ENCODE measurements at regions not wholly inside any gene's neighbourhood (a gene's known extent, or its start where the extent isn't known, plus 50 kb on each side); places are given as distances from the start of the nearest gene placed in this dataset.

DNA sequence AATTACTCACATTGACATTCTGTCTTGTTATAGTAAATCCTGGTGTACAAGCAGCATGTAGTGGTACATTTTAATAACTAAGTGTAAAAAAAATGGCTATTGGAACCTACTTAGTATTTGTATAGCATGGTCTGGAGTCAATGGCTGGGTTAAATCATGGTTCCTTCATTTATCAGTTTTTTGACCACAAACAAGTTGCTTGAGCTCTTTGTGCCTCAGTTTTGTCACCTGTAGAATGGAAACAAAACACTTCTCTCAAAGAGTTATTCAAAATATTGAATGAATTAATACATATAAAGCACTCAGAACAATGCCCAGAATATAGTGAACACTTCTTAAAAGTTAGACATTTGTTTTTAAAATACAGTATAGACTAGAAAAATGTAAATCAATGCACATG lies 93.2 kb upstream of the HS3ST5 start (continued):
- TF ChIP-seq, protein P1, sequence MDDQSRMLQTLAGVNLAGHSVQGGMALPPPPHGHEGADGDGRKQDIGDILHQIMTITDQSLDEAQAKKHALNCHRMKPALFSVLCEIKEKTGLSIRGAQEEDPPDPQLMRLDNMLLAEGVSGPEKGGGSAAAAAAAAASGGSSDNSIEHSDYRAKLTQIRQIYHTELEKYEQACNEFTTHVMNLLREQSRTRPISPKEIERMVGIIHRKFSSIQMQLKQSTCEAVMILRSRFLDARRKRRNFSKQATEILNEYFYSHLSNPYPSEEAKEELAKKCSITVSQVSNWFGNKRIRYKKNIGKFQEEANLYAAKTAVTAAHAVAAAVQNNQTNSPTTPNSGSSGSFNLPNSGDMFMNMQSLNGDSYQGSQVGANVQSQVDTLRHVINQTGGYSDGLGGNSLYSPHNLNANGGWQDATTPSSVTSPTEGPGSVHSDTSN (IDR thresholded peaks at IDR 0.05; ENCODE audit: insufficient replicate concordance, low read depth, low read length) = no peak

DNA sequence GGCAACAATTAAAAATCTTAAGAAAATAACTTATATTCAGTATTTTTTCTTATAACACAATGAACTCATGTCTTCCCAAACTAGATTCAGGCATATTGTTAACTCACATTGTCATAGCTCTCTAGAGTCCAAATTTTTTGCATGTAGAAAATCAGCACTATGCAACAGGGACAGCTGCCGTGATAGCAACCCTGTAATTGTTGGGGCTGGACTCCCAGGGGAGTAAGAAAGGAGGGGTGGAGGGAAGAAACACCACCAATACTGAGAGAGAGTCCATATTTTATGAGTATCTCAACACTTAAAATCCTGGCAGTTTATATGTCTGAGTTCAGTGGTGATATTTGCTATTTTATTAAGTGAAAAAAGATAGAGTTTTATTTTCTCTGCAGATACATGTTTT lies 89.6 kb upstream of the HS3ST5 start:
- SMC1A ChIA-PET (ENCODE audit: uncharacterized antibody, unreplicated experiment) = interaction anchor here (0.8 kb wide), 1 partner anchor 286 kb away, joined by 3 read pairs; no protein-coding TSS in a partner anchor
- Histone ChIP-seq H3K27ac (ENCODE audit: control insufficient read depth, insufficient read depth) (no peak overlapping the region), H3K4me3 (no peak overlapping the region), H3K4me1 (ENCODE audit: control insufficient read depth, insufficient read depth, low read length) (no peaks in the 10 kb centered on the region), H2AFZ (ENCODE audit: control insufficient read depth, low read depth, low read length) (no peak overlapping the region), H3K4me2 (ENCODE audit: control insufficient read depth, insufficient read depth) (no peak overlapping the region), H3K79me2 (ENCODE audit: control insufficient read depth, insufficient read depth, low read length) (no peaks in the 10 kb centered on the region), H4K20me1 (ENCODE audit: control insufficient read depth, insufficient read depth) (no peaks in the 10 kb centered on the region), H3K27me3 (replicated peaks in 1 of 2; ENCODE audit: control insufficient read depth in 2 of 2, insufficient read depth in 2 of 2, low read length in 1 of 2) (no peaks in the 10 kb centered on the region), H3K9me3 (replicated peaks; ENCODE audit: control insufficient read depth, insufficient read depth, low read length) (no peaks in the 10 kb centered on the region), H3K9ac (ENCODE audit: control insufficient read depth, insufficient read depth, low read length) (no peak overlapping the region), H3K36me3 (ENCODE audit: control insufficient read depth in 2 of 2, insufficient read depth in 2 of 2, low read length in 1 of 2) (no peaks in the 10 kb centered on the region)
- POLR2A ChIA-PET = no interaction called here
- RAD21 ChIA-PET (ENCODE audit: unreplicated experiment) = no interaction called here
- TF ChIP-seq STAT1 (conservative IDR thresholded peaks at IDR 0.05) (no peak), CHD4 (IDR thresholded peaks at IDR 0.05) (no peak), DPF2 (IDR thresholded peaks at IDR 0.05) (no peak), ETV6 (conservative IDR thresholded peaks at IDR 0.05 in 1 of 2, IDR thresholded peaks at IDR 0.05 in 1 of 2; ENCODE audit: borderline replicate concordance in 1 of 2, low read depth in 1 of 2) (no peak), POLR2AphosphoS5 (IDR thresholded peaks at IDR 0.05; ENCODE audit: low read length) (no peak), POLR2A (IDR thresholded peaks at IDR 0.05; ENCODE audit: low read depth, low read length) (no peak)
- TF ChIP-seq, protein P2, sequence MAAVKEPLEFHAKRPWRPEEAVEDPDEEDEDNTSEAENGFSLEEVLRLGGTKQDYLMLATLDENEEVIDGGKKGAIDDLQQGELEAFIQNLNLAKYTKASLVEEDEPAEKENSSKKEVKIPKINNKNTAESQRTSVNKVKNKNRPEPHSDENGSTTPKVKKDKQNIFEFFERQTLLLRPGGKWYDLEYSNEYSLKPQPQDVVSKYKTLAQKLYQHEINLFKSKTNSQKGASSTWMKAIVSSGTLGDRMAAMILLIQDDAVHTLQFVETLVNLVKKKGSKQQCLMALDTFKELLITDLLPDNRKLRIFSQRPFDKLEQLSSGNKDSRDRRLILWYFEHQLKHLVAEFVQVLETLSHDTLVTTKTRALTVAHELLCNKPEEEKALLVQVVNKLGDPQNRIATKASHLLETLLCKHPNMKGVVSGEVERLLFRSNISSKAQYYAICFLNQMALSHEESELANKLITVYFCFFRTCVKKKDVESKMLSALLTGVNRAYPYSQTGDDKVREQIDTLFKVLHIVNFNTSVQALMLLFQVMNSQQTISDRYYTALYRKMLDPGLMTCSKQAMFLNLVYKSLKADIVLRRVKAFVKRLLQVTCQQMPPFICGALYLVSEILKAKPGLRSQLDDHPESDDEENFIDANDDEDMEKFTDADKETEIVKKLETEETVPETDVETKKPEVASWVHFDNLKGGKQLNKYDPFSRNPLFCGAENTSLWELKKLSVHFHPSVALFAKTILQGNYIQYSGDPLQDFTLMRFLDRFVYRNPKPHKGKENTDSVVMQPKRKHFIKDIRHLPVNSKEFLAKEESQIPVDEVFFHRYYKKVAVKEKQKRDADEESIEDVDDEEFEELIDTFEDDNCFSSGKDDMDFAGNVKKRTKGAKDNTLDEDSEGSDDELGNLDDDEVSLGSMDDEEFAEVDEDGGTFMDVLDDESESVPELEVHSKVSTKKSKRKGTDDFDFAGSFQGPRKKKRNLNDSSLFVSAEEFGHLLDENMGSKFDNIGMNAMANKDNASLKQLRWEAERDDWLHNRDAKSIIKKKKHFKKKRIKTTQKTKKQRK (IDR thresholded peaks at IDR 0.05; ENCODE audit: low read depth, low read length) = no peak
- TF ChIP-seq, protein P3, sequence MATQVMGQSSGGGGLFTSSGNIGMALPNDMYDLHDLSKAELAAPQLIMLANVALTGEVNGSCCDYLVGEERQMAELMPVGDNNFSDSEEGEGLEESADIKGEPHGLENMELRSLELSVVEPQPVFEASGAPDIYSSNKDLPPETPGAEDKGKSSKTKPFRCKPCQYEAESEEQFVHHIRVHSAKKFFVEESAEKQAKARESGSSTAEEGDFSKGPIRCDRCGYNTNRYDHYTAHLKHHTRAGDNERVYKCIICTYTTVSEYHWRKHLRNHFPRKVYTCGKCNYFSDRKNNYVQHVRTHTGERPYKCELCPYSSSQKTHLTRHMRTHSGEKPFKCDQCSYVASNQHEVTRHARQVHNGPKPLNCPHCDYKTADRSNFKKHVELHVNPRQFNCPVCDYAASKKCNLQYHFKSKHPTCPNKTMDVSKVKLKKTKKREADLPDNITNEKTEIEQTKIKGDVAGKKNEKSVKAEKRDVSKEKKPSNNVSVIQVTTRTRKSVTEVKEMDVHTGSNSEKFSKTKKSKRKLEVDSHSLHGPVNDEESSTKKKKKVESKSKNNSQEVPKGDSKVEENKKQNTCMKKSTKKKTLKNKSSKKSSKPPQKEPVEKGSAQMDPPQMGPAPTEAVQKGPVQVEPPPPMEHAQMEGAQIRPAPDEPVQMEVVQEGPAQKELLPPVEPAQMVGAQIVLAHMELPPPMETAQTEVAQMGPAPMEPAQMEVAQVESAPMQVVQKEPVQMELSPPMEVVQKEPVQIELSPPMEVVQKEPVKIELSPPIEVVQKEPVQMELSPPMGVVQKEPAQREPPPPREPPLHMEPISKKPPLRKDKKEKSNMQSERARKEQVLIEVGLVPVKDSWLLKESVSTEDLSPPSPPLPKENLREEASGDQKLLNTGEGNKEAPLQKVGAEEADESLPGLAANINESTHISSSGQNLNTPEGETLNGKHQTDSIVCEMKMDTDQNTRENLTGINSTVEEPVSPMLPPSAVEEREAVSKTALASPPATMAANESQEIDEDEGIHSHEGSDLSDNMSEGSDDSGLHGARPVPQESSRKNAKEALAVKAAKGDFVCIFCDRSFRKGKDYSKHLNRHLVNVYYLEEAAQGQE (IDR thresholded peaks at IDR 0.05; ENCODE audit: low read depth, low read length) = peak; percentile 68
- DNase-seq (ENCODE audit: low read depth, low spot score) (no peak), FAIRE-seq (no peak), ATAC-seq (no peak)
- in situ Hi-C loops (cut with MboI) = no loop called here
- intact Hi-C loops (cut with micrococcal nuclease; ENCODE audit: unreplicated experiment) = no loop called here
- CTCF ChIA-PET = no interaction called here
- 0% methylated on average over 1 of the region's 1 CpG for WGBS (ENCODE audit: insufficient coverage, insufficient replicate concordance, low lambda C conversion rate, missing lambda C conversion rate)
- BruUV-seq (replicated peaks) = no TSS peak
